Parathyroid adenoma (tissue), 2 donors: ENCODE measurements at regions not wholly inside any gene's neighbourhood (a gene's known extent, or its start where the extent isn't known, plus 50 kb on each side); places are given as distances from the start of the nearest gene placed in this dataset.

Experiments
- H2AFZ ChIP-seq: fragments of 300-600 bp; sonication (generic); one replicate; pipeline ENCODE4 v1.7.0; 2017; ENCODE audit warnings: antibody characterized with exemption, mild to moderate bottlenecking
- H3K27ac ChIP-seq: fragments of 300-600 bp; sonication (generic); one replicate; pipeline ENCODE4 v1.7.0; 2017
- H3K27me3 ChIP-seq: fragments of 300-600 bp; sonication (generic); one replicate; pipeline ENCODE4 v1.7.0; 2017; ENCODE audit warnings: low read length; ENCODE audit not compliant: control insufficient read depth, insufficient read depth
- H3K36me3 ChIP-seq: fragments of 300-600 bp; sonication (generic); one replicate; pipeline ENCODE4 v1.7.0; 2017; ENCODE audit warnings: low read length; ENCODE audit not compliant: control insufficient read depth, insufficient read depth
- H3K4me1 ChIP-seq: fragments of 300-600 bp; sonication (generic); one replicate; pipeline ENCODE4 v1.7.0; 2017; ENCODE audit warnings: control low read depth
- H3K4me2 ChIP-seq: fragments of 300-600 bp; sonication (generic); one replicate; pipeline ENCODE4 v1.7.0; 2017; ENCODE audit warnings: low read length
- H3K4me3 ChIP-seq: fragments of 300-600 bp; sonication (generic); one replicate; pipeline ENCODE4 v1.7.0; 2017; ENCODE audit warnings: low read depth, low read length
- H3K79me2 ChIP-seq: fragments of 300-600 bp; sonication (generic); one replicate; pipeline ENCODE4 v1.7.0; 2017; ENCODE audit warnings: control low read depth
- H3K9ac ChIP-seq: fragments of 300-600 bp; sonication (generic); one replicate; pipeline ENCODE4 v1.7.0; 2017; ENCODE audit warnings: mild to moderate bottlenecking
- H3K9me3 ChIP-seq: fragments of 300-600 bp; sonication (generic); one replicate; pipeline ENCODE4 v1.7.0; 2017; ENCODE audit warnings: low read length; ENCODE audit not compliant: control insufficient read depth
- CTCF ChIP-seq: fragments of 300-600 bp; sonication (generic); IDR thresholded peaks from one replicate; pipeline ENCODE4 v1.7.0; 2017; ENCODE audit warnings: antibody characterized with exemption, mild to moderate bottlenecking
- donor health status: primary hyperparathyroidism.

- H3K36me3 ChIP-seq, result no peaks in the 10 kb centered on the region
- no peak overlapping the region for H3K27ac ChIP-seq
- H2AFZ ChIP-seq, result no peak overlapping the region
- H3K4me1 ChIP-seq, result no peaks in the 10 kb centered on the region
- no peak for TF ChIP-seq CTCF
- H3K27me3 ChIP-seq, result no peaks in the 10 kb centered on the region
- no peak overlapping the region for H3K4me3 ChIP-seq
- no peaks in the 10 kb centered on the region for H3K9me3 ChIP-seq
- H3K79me2 ChIP-seq, result no peaks in the 10 kb centered on the region
- H3K9ac ChIP-seq, result no peak overlapping the region
- H3K4me2 ChIP-seq, result no peak overlapping the region
Measured at GRCh38 chr5:158563760-158564390, 535.8 kb downstream of the EBF1 start.

- H3K4me1 ChIP-seq, result no peaks in the 10 kb centered on the region
- H3K9ac ChIP-seq, result no peak overlapping the region
- no peak overlapping the region for H3K27ac ChIP-seq
- no peak overlapping the region for H3K4me3 ChIP-seq
- H3K27me3 ChIP-seq, result no peaks in the 10 kb centered on the region
- no peaks in the 10 kb centered on the region for H3K9me3 ChIP-seq
- no peaks in the 10 kb centered on the region for H3K79me2 ChIP-seq
- H3K36me3 ChIP-seq, result no peaks in the 10 kb centered on the region
- no peak overlapping the region for H2AFZ ChIP-seq
- no peak overlapping the region for H3K4me2 ChIP-seq
- no peak for TF ChIP-seq CTCF
Measured at GRCh38 chr5:158561562-158562190, 538.0 kb downstream of the EBF1 start.

GRCh38 chr5:158560170-158560569 lies 539.5 kb downstream of the EBF1 start:
- TF ChIP-seq CTCF, result no peak
- H3K4me1 ChIP-seq, result no peaks in the 10 kb centered on the region

GRCh38 chr5:158559643-158560042 lies 540.1 kb downstream of the EBF1 start:
- Histone ChIP-seq H3K4me3 (no peak overlapping the region), H3K4me1 (no peaks in the 10 kb centered on the region), H3K9me3 (no peaks in the 10 kb centered on the region), H3K27ac (no peak overlapping the region), H3K27me3 (no peaks in the 10 kb centered on the region), H2AFZ (no peak overlapping the region), H3K36me3 (no peaks in the 10 kb centered on the region), H3K79me2 (no peaks in the 10 kb centered on the region), H3K9ac (no peak overlapping the region), H3K4me2 (no peak overlapping the region)
- TF ChIP-seq CTCF, result no peak

More at GRCh38 chr5:158560170-158560569, 539.5 kb downstream of the EBF1 start:
- H2AFZ ChIP-seq, result no peak overlapping the region
- H3K27me3 ChIP-seq, result no peaks in the 10 kb centered on the region
- H3K4me2 ChIP-seq, result no peak overlapping the region
- H3K36me3 ChIP-seq, result no peaks in the 10 kb centered on the region
- no peak overlapping the region for H3K27ac ChIP-seq
- no peaks in the 10 kb centered on the region for H3K79me2 ChIP-seq
- H3K9ac ChIP-seq, result no peak overlapping the region
- no peak overlapping the region for H3K4me3 ChIP-seq
- H3K9me3 ChIP-seq, result no peaks in the 10 kb centered on the region

- H3K4me1 ChIP-seq, result no peaks in the 10 kb centered on the region
- TF ChIP-seq CTCF, result no peak
- no peak overlapping the region for H3K4me3 ChIP-seq
Measured at GRCh38 chr5:158559066-158559465, 540.6 kb downstream of the EBF1 start.

More at GRCh38 chr5:158559066-158559465, 540.6 kb downstream of the EBF1 start:
- Histone ChIP-seq H2AFZ (no peak overlapping the region), H3K36me3 (no peaks in the 10 kb centered on the region), H3K9ac (no peak overlapping the region), H3K9me3 (no peaks in the 10 kb centered on the region), H3K27ac (no peak overlapping the region), H3K4me2 (no peak overlapping the region), H3K27me3 (no peaks in the 10 kb centered on the region), H3K79me2 (no peaks in the 10 kb centered on the region)
